ENCODE measurements at regions not wholly inside any gene's neighbourhood (a gene's known extent, or its start where the extent isn't known, plus 50 kb on each side); places are given as distances from the start of the nearest gene placed in this dataset.

GRCh38 chr20:60553095-60553494 lies 594.9 kb downstream of the CDH26 start:
- no peak for DNase-seq (ENCODE audit: low read depth)
- POLR2A ChIA-PET, result no interaction called here
- CTCF ChIA-PET, result no interaction called here
- H3K36me3 ChIP-seq (ENCODE audit: control insufficient read depth, insufficient read depth, low read length), result no peaks in the 10 kb centered on the region
- no peak overlapping the region for H3K4me3 ChIP-seq (ENCODE audit: low read depth, low read length)
- no peak for TF ChIP-seq CTCF (IDR thresholded peaks at IDR 0.05; ENCODE audit: insufficient read depth, low read depth, low read length)
- no peaks in the 10 kb centered on the region for H3K27me3 ChIP-seq (ENCODE audit: control insufficient read depth, insufficient read depth, low read length)

DNA sequence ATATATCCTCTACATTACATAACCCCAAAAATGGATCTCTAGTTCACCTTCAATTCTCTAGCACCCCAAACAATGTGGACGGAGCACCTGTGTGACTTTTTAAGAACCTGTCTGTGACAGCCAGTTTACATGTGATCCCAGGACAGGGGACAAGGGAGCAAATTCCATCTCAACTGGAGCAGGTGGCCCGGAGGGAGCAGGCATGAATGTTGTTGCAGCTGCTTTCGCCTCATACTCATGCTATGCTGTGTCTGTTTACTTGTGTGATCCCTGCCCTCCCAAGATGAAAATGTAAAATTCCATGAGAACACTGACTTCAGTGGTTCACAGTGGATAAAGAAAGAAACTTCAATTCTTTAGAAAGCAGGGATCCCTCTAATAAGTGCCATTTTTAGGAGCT lies 600.3 kb downstream of the CDH26 start:
- no peak for DNase-seq (ENCODE audit: low read depth)
- no peaks in the 10 kb centered on the region for H3K36me3 ChIP-seq (ENCODE audit: control insufficient read depth, insufficient read depth, low read length)
- CTCF ChIA-PET, result no interaction called here
- no peaks in the 10 kb centered on the region for H3K27me3 ChIP-seq (ENCODE audit: control insufficient read depth, insufficient read depth, low read length)
- POLR2A ChIA-PET, result no interaction called here
- H3K4me3 ChIP-seq (ENCODE audit: low read depth, low read length), result no peak overlapping the region
- TF ChIP-seq CTCF (IDR thresholded peaks at IDR 0.05; ENCODE audit: insufficient read depth, low read depth, low read length), result no peak

- no peak overlapping the region for H3K4me3 ChIP-seq (ENCODE audit: low read depth, low read length)
- POLR2A ChIA-PET, result no interaction called here
- no peaks in the 10 kb centered on the region for H3K27me3 ChIP-seq (ENCODE audit: control insufficient read depth, insufficient read depth, low read length)
- no peaks in the 10 kb centered on the region for H3K36me3 ChIP-seq (ENCODE audit: control insufficient read depth, insufficient read depth, low read length)
- CTCF ChIA-PET, result no interaction called here
- no peak for DNase-seq (ENCODE audit: low read depth)
- TF ChIP-seq CTCF (IDR thresholded peaks at IDR 0.05; ENCODE audit: insufficient read depth, low read depth, low read length), result no peak
These were observed 601.2 kb downstream of the CDH26 start for GRCh38 chr20:60559462-60559861.

DNA sequence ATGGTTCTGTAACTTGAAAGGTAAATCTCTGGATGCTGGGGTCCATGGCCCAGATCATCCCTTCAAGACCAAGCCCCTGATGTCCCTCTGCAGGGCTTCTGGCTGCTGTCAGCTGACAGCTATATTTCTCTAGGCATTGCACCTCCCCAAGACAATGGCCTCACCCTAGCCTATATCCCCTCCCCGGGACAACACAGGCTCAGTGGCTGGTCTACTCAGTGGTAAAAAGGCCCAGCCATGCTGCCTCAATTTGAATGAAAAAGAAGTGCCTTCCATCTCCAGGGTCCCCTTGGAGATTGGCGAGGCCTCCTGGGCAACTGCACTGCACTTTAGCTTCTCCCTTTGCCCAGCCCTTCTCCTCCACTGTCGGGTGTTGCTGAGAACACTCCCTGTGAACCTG lies 602.8 kb downstream of the CDH26 start:
- DNase-seq (ENCODE audit: low read depth), result no peak
- H3K4me3 ChIP-seq (ENCODE audit: low read depth, low read length), result no peak overlapping the region
- no peaks in the 10 kb centered on the region for H3K36me3 ChIP-seq (ENCODE audit: control insufficient read depth, insufficient read depth, low read length)
- ChIA-PET POLR2A (no interaction called here), CTCF (no interaction called here)
- H3K27me3 ChIP-seq (ENCODE audit: control insufficient read depth, insufficient read depth, low read length), result no peaks in the 10 kb centered on the region
- TF ChIP-seq CTCF (IDR thresholded peaks at IDR 0.05; ENCODE audit: insufficient read depth, low read depth, low read length), result no peak

DNA sequence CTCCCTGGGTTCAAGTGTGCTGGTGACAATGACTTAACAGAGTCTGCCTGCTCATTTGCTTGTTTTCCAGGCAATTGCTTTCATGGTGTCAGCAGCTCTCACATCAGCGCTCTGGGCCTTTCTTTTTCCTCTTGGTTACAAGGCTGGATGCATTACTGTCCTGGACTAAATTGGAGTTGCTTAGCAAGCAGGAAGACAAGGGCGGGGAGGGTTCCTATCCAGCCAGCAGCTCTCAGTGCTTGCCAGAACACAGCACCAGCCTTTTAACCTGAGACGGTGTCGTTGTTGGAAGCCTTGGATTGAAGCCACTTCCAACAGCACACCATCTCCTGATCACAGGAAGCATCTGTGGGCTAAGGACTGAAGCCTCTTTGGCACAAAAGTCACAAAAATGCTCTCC lies 606.9 kb downstream of the CDH26 start:
- Histone ChIP-seq H3K27me3 (ENCODE audit: control insufficient read depth, insufficient read depth, low read length) (no peaks in the 10 kb centered on the region), H3K36me3 (ENCODE audit: control insufficient read depth, insufficient read depth, low read length) (no peaks in the 10 kb centered on the region), H3K4me3 (ENCODE audit: low read depth, low read length) (no peak overlapping the region)
- CTCF ChIA-PET, result no interaction called here
- DNase-seq (ENCODE audit: low read depth), result no peak
- no peak for TF ChIP-seq CTCF (IDR thresholded peaks at IDR 0.05; ENCODE audit: insufficient read depth, low read depth, low read length)
- POLR2A ChIA-PET, result no interaction called here
